ENCODE measurements at regions not wholly inside any gene's neighbourhood (a gene's known extent, or its start where the extent isn't known, plus 50 kb on each side); places are given as distances from the start of the nearest gene placed in this dataset.

DNA sequence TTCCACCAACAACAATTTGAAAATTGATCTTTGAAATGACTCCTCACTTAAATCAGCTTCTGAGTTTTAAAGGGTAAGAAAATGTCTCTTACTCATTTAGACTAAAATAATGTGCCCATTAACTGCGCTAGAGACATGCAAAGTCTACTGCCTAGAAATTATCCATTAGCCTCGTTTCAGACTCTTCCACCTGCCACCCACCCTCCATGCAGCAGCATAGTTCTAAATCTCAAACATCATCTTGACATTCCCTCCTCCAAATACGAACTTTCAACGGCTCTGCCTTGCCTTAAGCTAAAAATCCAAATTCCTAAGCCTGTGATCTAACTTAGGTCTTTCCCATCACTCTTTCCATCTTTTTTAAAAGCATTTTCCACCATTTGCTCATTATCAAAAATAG is 66.6 kb upstream of the ST8SIA2 start:
- TF ChIP-seq, protein P1, sequence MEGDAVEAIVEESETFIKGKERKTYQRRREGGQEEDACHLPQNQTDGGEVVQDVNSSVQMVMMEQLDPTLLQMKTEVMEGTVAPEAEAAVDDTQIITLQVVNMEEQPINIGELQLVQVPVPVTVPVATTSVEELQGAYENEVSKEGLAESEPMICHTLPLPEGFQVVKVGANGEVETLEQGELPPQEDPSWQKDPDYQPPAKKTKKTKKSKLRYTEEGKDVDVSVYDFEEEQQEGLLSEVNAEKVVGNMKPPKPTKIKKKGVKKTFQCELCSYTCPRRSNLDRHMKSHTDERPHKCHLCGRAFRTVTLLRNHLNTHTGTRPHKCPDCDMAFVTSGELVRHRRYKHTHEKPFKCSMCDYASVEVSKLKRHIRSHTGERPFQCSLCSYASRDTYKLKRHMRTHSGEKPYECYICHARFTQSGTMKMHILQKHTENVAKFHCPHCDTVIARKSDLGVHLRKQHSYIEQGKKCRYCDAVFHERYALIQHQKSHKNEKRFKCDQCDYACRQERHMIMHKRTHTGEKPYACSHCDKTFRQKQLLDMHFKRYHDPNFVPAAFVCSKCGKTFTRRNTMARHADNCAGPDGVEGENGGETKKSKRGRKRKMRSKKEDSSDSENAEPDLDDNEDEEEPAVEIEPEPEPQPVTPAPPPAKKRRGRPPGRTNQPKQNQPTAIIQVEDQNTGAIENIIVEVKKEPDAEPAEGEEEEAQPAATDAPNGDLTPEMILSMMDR (conservative IDR thresholded peaks at IDR 0.05; ENCODE audit: low read depth, low read length): no peak
- no peak overlapping the region for H3K4me3 ChIP-seq (ENCODE audit: low read depth, low read length)
- DNase-seq (ENCODE audit: low read depth): no peak

DNA sequence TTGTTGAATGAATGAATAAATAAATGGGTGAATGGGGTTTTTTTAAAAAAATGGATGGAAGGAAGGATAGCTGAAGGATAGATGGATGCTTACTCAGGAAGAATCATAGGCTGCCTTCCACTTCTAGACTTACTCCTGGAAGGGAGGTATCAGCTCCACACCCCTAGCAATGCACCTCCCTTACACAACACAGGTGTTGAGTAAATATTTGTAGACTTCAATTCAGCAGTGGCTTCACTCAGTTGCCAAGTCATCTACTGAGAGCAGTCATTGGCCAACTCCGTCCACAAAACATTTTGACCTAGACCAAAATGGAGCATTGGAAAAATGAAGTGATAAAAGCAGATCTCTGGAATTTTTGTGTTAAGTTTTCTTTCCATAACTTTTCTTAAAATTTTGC is 65.5 kb upstream of the ST8SIA2 start:
- no peak for DNase-seq (ENCODE audit: low read depth)
- TF ChIP-seq, protein P1 (conservative IDR thresholded peaks at IDR 0.05; ENCODE audit: low read depth, low read length): no peak
- H3K4me3 ChIP-seq (ENCODE audit: low read depth, low read length): no peak overlapping the region

DNA sequence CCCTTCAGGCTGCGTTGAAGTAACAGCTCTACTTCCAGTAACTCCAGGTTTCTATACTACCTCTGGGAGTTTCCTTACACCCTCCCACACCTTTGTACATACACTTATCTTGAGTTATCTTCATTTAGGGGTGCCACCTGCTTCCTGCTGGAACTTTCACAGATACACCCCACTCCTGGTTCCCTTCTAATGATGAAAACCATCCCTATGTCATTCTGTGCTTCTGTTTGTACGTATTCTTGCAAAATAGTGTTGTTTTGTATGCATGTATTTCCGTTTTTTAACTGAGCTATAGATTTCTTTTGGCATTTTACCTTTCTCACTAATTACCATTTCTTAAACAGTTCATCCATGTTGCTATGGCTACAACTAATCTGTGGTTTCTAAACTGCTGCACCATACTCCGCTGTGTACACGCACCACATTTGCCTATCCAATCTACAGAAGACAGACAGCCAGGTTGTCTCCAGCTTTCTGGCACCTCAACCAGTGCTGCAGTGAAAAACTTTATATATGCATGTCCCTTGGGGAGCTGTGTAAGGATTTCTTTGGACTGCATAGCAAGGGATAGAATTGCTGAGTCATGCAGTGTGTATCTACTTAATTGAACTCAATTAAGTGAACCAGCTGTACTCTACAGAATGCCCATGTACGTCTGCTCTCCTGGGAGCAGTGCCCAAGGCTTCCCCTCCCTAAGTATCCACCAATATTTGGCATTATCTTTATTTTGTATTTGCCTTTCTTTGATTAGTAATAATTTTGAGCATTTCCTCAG is 61.4 kb upstream of the ST8SIA2 start:
- TF ChIP-seq, protein P1 (conservative IDR thresholded peaks at IDR 0.05; ENCODE audit: low read depth, low read length): no peak

DNA sequence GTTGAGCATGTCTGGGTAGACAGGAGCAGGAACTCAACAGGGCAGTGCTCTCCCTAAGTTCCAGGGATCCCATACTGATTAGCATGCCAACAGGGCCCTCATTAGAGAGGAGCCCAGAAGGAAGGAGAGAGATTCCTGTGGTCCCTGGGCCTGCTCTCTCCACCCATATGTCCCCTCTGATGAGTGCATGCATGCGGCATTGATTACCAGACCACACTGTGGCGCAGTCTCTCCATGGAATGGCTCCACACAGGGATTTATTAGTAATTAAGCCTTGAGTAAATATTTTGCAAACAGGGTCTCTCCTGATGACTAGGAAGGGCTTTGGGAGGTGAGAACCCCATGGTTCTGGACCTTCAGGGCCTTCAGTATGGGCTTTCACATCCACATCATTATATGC is 60.0 kb upstream of the ST8SIA2 start:
- TF ChIP-seq, protein P1 (conservative IDR thresholded peaks at IDR 0.05; ENCODE audit: low read depth, low read length): no peak
- no peak for DNase-seq (ENCODE audit: low read depth)
- H3K4me3 ChIP-seq (ENCODE audit: low read depth, low read length): no peak overlapping the region

More for the DNA sequence above, 61.4 kb upstream of the ST8SIA2 start:
- H3K4me3 ChIP-seq (ENCODE audit: low read depth, low read length): no peak overlapping the region
- DNase-seq (ENCODE audit: low read depth): no peak

DNA sequence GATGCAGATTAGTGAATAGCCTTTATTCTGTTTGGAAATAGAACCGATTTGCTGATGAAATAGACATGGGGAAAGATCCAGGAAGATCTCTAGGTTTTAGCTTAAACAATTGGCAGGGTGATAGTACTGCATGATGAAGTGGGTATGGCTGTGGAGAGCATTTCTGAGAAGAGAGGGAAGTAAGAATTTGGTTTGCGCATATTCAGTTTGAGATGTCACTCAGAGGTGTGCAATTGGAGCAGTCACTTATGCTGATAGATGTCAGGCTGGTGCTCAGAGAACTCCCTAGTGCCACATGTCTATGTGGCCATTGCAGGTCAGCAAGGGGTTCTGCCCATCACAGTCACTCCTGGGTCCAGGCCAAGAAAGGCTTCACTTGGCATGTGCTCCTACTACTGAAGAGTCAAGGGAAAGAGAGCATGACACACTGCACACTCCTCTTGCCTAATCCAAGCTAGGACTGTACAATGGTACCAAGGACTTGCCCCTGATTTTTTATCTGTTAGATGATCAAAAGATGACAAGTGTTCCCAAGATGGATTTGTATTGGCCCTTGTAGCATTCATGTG is 57.2 kb upstream of the ST8SIA2 start:
- H3K4me3 ChIP-seq (ENCODE audit: low read depth, low read length): no peak overlapping the region
- no peak for DNase-seq (ENCODE audit: low read depth)
- TF ChIP-seq, protein P1 (conservative IDR thresholded peaks at IDR 0.05; ENCODE audit: low read depth, low read length): no peak

DNA sequence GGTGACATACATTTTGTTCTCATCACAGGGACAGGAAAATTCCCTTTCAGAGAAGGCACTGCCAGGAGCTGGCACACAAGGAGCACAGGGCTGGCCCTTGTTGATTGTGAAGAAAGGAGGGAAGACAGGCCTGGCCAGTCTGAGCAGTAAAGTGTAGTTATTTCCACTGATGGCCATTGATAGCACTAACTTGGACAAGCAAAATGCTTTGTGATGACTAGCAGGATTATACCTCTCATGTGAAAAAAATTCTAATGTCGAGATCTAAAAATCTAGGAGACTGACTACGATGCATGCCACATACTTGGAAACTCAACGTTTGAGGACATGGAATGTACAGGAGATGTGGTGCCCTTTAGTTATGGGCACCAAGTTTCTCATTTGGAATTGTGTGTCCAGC is 54.3 kb upstream of the ST8SIA2 start:
- DNase-seq (ENCODE audit: low read depth): no peak
- TF ChIP-seq, protein P1 (conservative IDR thresholded peaks at IDR 0.05; ENCODE audit: low read depth, low read length): no peak
- no peak overlapping the region for H3K4me3 ChIP-seq (ENCODE audit: low read depth, low read length)

Data from epithelial cell of proximal tubule (primary cell).